ENCODE measurements at regions not wholly inside any gene's neighbourhood (a gene's known extent, or its start where the extent isn't known, plus 50 kb on each side); places are given as distances from the start of the nearest gene placed in this dataset.

GRCh38 chr10:107422681-107423080 lies 258.2 kb upstream of the SORCS1 start:
- Histone ChIP-seq H3K27me3 (replicated peaks in 1 of 4; ENCODE audit: control insufficient read depth in 3 of 4, extremely low read depth in 1 of 4, insufficient read depth in 3 of 4, low read length in 3 of 4) (no peaks in the 10 kb centered on the region), H3K9me3 (ENCODE audit: insufficient read depth in 2 of 2, low read depth in 1 of 2, low read length in 1 of 2) (no peaks in the 10 kb centered on the region), H2AK5ac (ENCODE audit: low read depth, low read length) (no peak overlapping the region), H2AFZ (ENCODE audit: low read length) (no peak overlapping the region), H2BK15ac (ENCODE audit: low read length) (no peak overlapping the region), H3K4me2 (ENCODE audit: insufficient read depth in 1 of 2, low read depth in 2 of 2, low read length in 2 of 2) (no peak overlapping the region), H3K18ac (ENCODE audit: extremely low read depth, low read length) (no peak overlapping the region), H2BK12ac (ENCODE audit: low read depth, low read length) (no peak overlapping the region), H3K27ac (ENCODE audit: low read depth, low read length) (no peak overlapping the region), H3K36me3 (ENCODE audit: control insufficient read depth in 2 of 4, insufficient read depth in 4 of 4, low read length in 3 of 4) (no peaks in the 10 kb centered on the region), H3K4ac (replicated peaks; ENCODE audit: insufficient read length, low read depth, low read length) (no peak overlapping the region), H4K5ac (ENCODE audit: insufficient read length, low read depth, low read length) (no peak overlapping the region), H3K4me3 (ENCODE audit: extremely low read depth in 1 of 4, insufficient read depth in 2 of 4, low read depth in 3 of 4, low read length in 4 of 4) (no peak overlapping the region), H3K14ac (ENCODE audit: insufficient read length) (no peak overlapping the region), H2BK5ac (ENCODE audit: low read depth, low read length) (no peak overlapping the region), H2BK120ac (replicated peaks; ENCODE audit: low read depth, low read length) (no peak overlapping the region), H3K79me2 (ENCODE audit: control insufficient read depth in 1 of 2, insufficient read depth in 2 of 2, low read length in 2 of 2) (no peaks in the 10 kb centered on the region), H3K9ac (replicated peaks in 1 of 4; ENCODE audit: extremely low read depth in 1 of 4, low read depth in 3 of 4, low read length in 3 of 4) (no peak overlapping the region), H3K56ac (replicated peaks; ENCODE audit: insufficient read length, low read depth, low read length) (no peak overlapping the region), H4K20me1 (replicated peaks in 1 of 2; ENCODE audit: control insufficient read depth in 1 of 2, insufficient read depth in 2 of 2, low read length in 2 of 2) (no peaks in the 10 kb centered on the region), H4K91ac (replicated peaks; ENCODE audit: insufficient read length, low read length) (no peak overlapping the region), H3K79me1 (ENCODE audit: low read depth, low read length) (no peaks in the 10 kb centered on the region), H2BK20ac (ENCODE audit: low read length) (no peak overlapping the region), H3K23me2 (ENCODE audit: low read depth, low read length) (no peaks in the 10 kb centered on the region), H4K8ac (ENCODE audit: extremely low read depth, insufficient read depth, low read length) (no peak overlapping the region), H3K4me1 (replicated peaks in 1 of 4; ENCODE audit: control insufficient read depth in 3 of 4, insufficient read depth in 4 of 4, low read length in 3 of 4) (peaks cover 0 to 5% (median 0%) of the 10 kb centered on the region in 4 experiments; a peak in 1 of 7 replicates), H3K23ac (ENCODE audit: insufficient read length) (no peak overlapping the region)
- FAIRE-seq (no peak), DNase-seq (ENCODE audit: low read depth in 1 of 2, low spot score in 2 of 2) (no peak)
- POLR2A ChIA-PET (ENCODE audit: partially characterized antibody) = no interaction called here
- WGBS, 2 experiments (ENCODE audit: extremely low coverage in 1 of 2, insufficient coverage in 1 of 2, insufficient read length in 1 of 2, insufficient replicate concordance in 2 of 2, low coverage in 1 of 2, low lambda C conversion rate in 2 of 2, missing lambda C conversion rate in 1 of 2) = 97% methylated on average over 2 of the region's 2 CpGs; no CpG with 5 or more reads in 1 of the 2 experiments
- CTCF ChIA-PET (ENCODE audit: partially characterized antibody) = interaction anchor here (0.6 to 1.6 kb wide), 2 partner anchors 13 to 283 kb away, joined by 3 to 6 read pairs; no protein-coding TSS in a partner anchor
- no peak for TF ChIP-seq RAD21 (IDR thresholded peaks at IDR 0.05 in 1 of 2, conservative IDR thresholded peaks at IDR 0.05 in 1 of 2; ENCODE audit: low read depth in 2 of 2, low read length in 2 of 2)
- no peak for TF ChIP-seq POLR2A (IDR thresholded peaks at IDR 0.05; ENCODE audit: control extremely low read depth in 1 of 2, low read depth in 2 of 2, low read length in 2 of 2)
- no peak for TF ChIP-seq CBX5 (IDR thresholded peaks at IDR 0.05; ENCODE audit: low read depth, low read length)
- no peak for TF ChIP-seq NANOG (IDR thresholded peaks at IDR 0.05; ENCODE audit: insufficient read depth, low read depth, low read length, poor library complexity, severe bottlenecking)
- no peak for TF ChIP-seq TAF7 (optimal IDR thresholded peaks at IDR 0.05; ENCODE audit: borderline replicate concordance, low read depth, low read length)
- no peak for TF ChIP-seq SP2 (IDR thresholded peaks at IDR 0.05; ENCODE audit: low read length)
- no peak for TF ChIP-seq FOSL1 (IDR thresholded peaks at IDR 0.05; ENCODE audit: insufficient read depth, low read depth, low read length)
- TF ChIP-seq MAFK (IDR thresholded peaks at IDR 0.05; ENCODE audit: low read depth, low read length) = no peak
- TF ChIP-seq CBX8 (IDR thresholded peaks at IDR 0.05; ENCODE audit: borderline replicate concordance, low read depth, low read length) = no peak
- no peak for TF ChIP-seq ASH2L (IDR thresholded peaks at IDR 0.05; ENCODE audit: low read length)
- TF ChIP-seq ZNF274 (IDR thresholded peaks at IDR 0.05; ENCODE audit: borderline replicate concordance, extremely low read depth, low read length) = no peak
